Colonic mucosa (tissue), 4 donors: ENCODE measurements at regions not wholly inside any gene's neighbourhood (a gene's known extent, or its start where the extent isn't known, plus 50 kb on each side); places are given as distances from the start of the nearest gene placed in this dataset.

ENCODE experiments used
- DNase-seq: peaks from one replicate; pipeline ENCODE4 v3.0.0-alpha.2; 2020
- H3K27ac ChIP-seq: fragments of 200-600 bp; one replicate; pipeline ENCODE4 v1.8.0; 2021
- H3K27me3 ChIP-seq: fragments of 200-600 bp; one replicate; pipeline ENCODE4 v1.8.0; 2021
- H3K36me3 ChIP-seq: fragments of 200-600 bp; one replicate; pipeline ENCODE4 v1.8.0; 2021
- H3K4me1 ChIP-seq: fragments of 200-600 bp; one replicate; pipeline ENCODE4 v1.8.0; 2021; ENCODE audit warnings: mild to moderate bottlenecking
- H3K4me3 ChIP-seq: fragments of 200-600 bp; one replicate; pipeline ENCODE4 v1.8.0; 2021
- H3K9ac ChIP-seq, 2 donors: one replicate each; pipeline ENCODE4 v1.7.0; 2013; ENCODE audit warnings: control low read depth in 2 of 2, low read depth in 2 of 2, low read length in 2 of 2
- H3K9me3 ChIP-seq: fragments of 200-600 bp; one replicate; pipeline ENCODE4 v1.8.0; 2021
- intact Hi-C: fragments of 100-400 bp; cut with DNase I; formaldehyde crosslinking; loops from one replicate; pipeline ENCODE4 v1.14.1; 2022
- TF ChIP-seq, protein P1 (sequence below): fragments of 200-600 bp; IDR thresholded peaks from one replicate; pipeline ENCODE4 v1.8.0; 2022; ENCODE audit warnings: antibody characterized with exemption, mild to moderate bottlenecking
- donor health status: healthy.
- donor health status: DM: no; HTN: no; CAD: no.
- donor health status: DM: no; HTN: no; CAD: no.

DNA sequence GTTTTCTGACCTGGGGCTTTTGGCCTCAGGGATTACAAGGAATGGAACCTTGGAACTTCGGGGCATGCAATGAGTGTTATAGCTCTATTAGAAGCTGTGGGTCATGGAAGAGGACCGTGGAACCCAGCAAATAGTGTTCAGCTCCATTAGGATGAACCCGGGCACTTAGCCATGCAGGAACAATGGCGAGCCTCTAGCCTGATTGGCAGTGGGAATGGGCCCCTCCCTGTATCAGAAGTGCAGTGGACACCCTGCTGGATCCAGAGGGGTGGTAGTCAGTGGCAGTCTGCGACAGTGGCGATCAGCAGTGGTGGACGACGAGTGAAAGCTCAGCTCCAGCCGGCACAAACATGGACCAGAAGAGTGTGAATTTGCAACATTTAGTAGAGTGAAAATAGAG lies 315.4 kb upstream of the TECRL start:
- Histone ChIP-seq H3K27ac (no peak overlapping the region), H3K27me3 (no peaks in the 10 kb centered on the region), H3K4me1 (no peaks in the 10 kb centered on the region), H3K4me3 (no peak overlapping the region), H3K9me3 (no peaks in the 10 kb centered on the region), H3K9ac (no peak overlapping the region), H3K36me3 (no peaks in the 10 kb centered on the region)
- no peak for DNase-seq
- TF ChIP-seq, protein P1, sequence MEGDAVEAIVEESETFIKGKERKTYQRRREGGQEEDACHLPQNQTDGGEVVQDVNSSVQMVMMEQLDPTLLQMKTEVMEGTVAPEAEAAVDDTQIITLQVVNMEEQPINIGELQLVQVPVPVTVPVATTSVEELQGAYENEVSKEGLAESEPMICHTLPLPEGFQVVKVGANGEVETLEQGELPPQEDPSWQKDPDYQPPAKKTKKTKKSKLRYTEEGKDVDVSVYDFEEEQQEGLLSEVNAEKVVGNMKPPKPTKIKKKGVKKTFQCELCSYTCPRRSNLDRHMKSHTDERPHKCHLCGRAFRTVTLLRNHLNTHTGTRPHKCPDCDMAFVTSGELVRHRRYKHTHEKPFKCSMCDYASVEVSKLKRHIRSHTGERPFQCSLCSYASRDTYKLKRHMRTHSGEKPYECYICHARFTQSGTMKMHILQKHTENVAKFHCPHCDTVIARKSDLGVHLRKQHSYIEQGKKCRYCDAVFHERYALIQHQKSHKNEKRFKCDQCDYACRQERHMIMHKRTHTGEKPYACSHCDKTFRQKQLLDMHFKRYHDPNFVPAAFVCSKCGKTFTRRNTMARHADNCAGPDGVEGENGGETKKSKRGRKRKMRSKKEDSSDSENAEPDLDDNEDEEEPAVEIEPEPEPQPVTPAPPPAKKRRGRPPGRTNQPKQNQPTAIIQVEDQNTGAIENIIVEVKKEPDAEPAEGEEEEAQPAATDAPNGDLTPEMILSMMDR, result no peak
- intact Hi-C loops, result no loop called here

GRCh38 chr4:64721106-64721505 lies 311.9 kb upstream of the TECRL start:
- Histone ChIP-seq H3K9me3 (no peaks in the 10 kb centered on the region), H3K9ac (no peak overlapping the region), H3K27ac (no peak overlapping the region), H3K36me3 (no peaks in the 10 kb centered on the region), H3K4me3 (no peak overlapping the region), H3K27me3 (no peaks in the 10 kb centered on the region), H3K4me1 (no peaks in the 10 kb centered on the region)
- intact Hi-C loops, result no loop called here
- DNase-seq, result no peak
- TF ChIP-seq, protein P1, result no peak

GRCh38 chr4:64718091-64718490 lies 308.8 kb upstream of the TECRL start:
- Histone ChIP-seq H3K27ac (no peak overlapping the region), H3K36me3 (no peaks in the 10 kb centered on the region), H3K27me3 (no peaks in the 10 kb centered on the region), H3K4me1 (no peaks in the 10 kb centered on the region), H3K9ac (no peak overlapping the region), H3K4me3 (no peak overlapping the region), H3K9me3 (no peaks in the 10 kb centered on the region)
- intact Hi-C loops, result no loop called here
- DNase-seq, result no peak
- TF ChIP-seq, protein P1, result no peak

DNA sequence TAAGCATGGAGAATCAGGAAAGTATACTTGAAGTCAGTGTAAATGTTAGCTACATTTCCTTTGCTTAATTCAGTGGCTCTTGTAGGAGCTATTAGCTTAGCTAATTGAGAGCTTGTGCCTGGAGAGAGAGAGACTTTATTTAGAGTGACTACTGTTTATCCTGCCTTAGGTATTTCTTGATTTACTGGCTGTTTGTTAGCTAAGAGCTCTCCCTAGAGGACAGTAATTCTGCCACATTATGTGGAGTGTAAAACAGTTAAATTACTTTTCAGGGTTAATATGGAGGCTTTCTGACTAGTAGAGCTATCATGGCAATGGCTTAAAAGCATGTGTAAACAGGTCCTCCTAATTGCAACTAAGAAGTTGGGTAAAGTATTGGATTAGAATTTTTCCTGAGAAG lies 306.5 kb upstream of the TECRL start:
- Histone ChIP-seq H3K27ac (no peak overlapping the region), H3K9ac (no peak overlapping the region), H3K36me3 (no peaks in the 10 kb centered on the region), H3K4me3 (no peak overlapping the region), H3K9me3 (no peaks in the 10 kb centered on the region), H3K27me3 (no peaks in the 10 kb centered on the region), H3K4me1 (no peaks in the 10 kb centered on the region)
- intact Hi-C loops, result no loop called here
- TF ChIP-seq, protein P1, result no peak
- no peak for DNase-seq

GRCh38 chr4:64713256-64713840 lies 304.1 kb upstream of the TECRL start:
- no peaks in the 10 kb centered on the region for H3K36me3 ChIP-seq
- no peaks in the 10 kb centered on the region for H3K27me3 ChIP-seq
- H3K4me3 ChIP-seq, result no peak overlapping the region
- DNase-seq, result no peak
- no peak overlapping the region for H3K9ac ChIP-seq
- H3K9me3 ChIP-seq, result no peaks in the 10 kb centered on the region
- intact Hi-C loops, result no loop called here
- TF ChIP-seq, protein P1, result peak; percentile 40
- no peak overlapping the region for H3K27ac ChIP-seq
- no peaks in the 10 kb centered on the region for H3K4me1 ChIP-seq
